ENCODE measurements at regions not wholly inside any gene's neighbourhood (a gene's known extent, or its start where the extent isn't known, plus 50 kb on each side); places are given as distances from the start of the nearest gene placed in this dataset.

- Histone ChIP-seq H2AFZ (ENCODE audit: low read length) (no peak overlapping the region), H3K79me2 (ENCODE audit: control insufficient read depth, insufficient read depth, low read length) (no peaks in the 10 kb centered on the region)
Measured at GRCh38 chr2:149747456-149747855, 159.9 kb upstream of the MMADHC start.

GRCh38 chr2:149745396-149746230 lies 158.0 kb upstream of the MMADHC start:
- Histone ChIP-seq H3K9ac (ENCODE audit: insufficient read depth, low read length) (no peak overlapping the region), H2AFZ (ENCODE audit: low read length) (no peak overlapping the region), H4K20me1 (ENCODE audit: control insufficient read depth, extremely low read depth, insufficient read depth, low read length) (no peaks in the 10 kb centered on the region), H3K4me3 (replicated peaks in 1 of 4; ENCODE audit: control extremely low read depth in 1 of 4, insufficient read depth in 1 of 4, low read depth in 3 of 4, low read length in 4 of 4) (no peak overlapping the region), H3K36me3 (ENCODE audit: control insufficient read depth, insufficient read depth, low read length) (no peaks in the 10 kb centered on the region), H3K27me3 (ENCODE audit: control insufficient read depth, insufficient read depth, low read length) (no peaks in the 10 kb centered on the region), H3K27ac (ENCODE audit: insufficient read depth, low read length) (peak overlapping the region; percentile 78), H3K9me3 (ENCODE audit: control insufficient read depth, insufficient read depth, low read depth, low read length) (no peaks in the 10 kb centered on the region), H3K4me2 (ENCODE audit: extremely low read depth, insufficient read depth, low read length) (peak overlapping the region; percentile 41), H3K4me1 (ENCODE audit: control insufficient read depth, extremely low read depth, insufficient read depth, low read length) (peaks cover 23% of the 10 kb centered on the region), H3K79me2 (ENCODE audit: control insufficient read depth, insufficient read depth, low read length) (no peaks in the 10 kb centered on the region)
- no peak for DNase-seq (ENCODE audit: low read depth in 2 of 2)
- TF ChIP-seq CTCF (conservative IDR thresholded peaks at IDR 0.05 in 1 of 2, IDR thresholded peaks at IDR 0.05 in 1 of 2; ENCODE audit: low read depth in 1 of 2, low read length in 2 of 2) = no peak
- no peak for TF ChIP-seq EZH2 (IDR thresholded peaks at IDR 0.05; ENCODE audit: low read length, missing control alignments)

More at GRCh38 chr2:149747456-149747855, 159.9 kb upstream of the MMADHC start:
- no peaks in the 10 kb centered on the region for H3K36me3 ChIP-seq (ENCODE audit: control insufficient read depth, insufficient read depth, low read length)
- H3K27ac ChIP-seq (ENCODE audit: insufficient read depth, low read length) = no peak overlapping the region
- H3K27me3 ChIP-seq (ENCODE audit: control insufficient read depth, insufficient read depth, low read length) = no peaks in the 10 kb centered on the region
- no peaks in the 10 kb centered on the region for H4K20me1 ChIP-seq (ENCODE audit: control insufficient read depth, extremely low read depth, insufficient read depth, low read length)
- H3K9ac ChIP-seq (ENCODE audit: insufficient read depth, low read length) = no peak overlapping the region
- TF ChIP-seq EZH2 (IDR thresholded peaks at IDR 0.05; ENCODE audit: low read length, missing control alignments) (no peak), CTCF (conservative IDR thresholded peaks at IDR 0.05 in 1 of 2, IDR thresholded peaks at IDR 0.05 in 1 of 2; ENCODE audit: low read depth in 1 of 2, low read length in 2 of 2) (no peak)
- H3K4me1 ChIP-seq (ENCODE audit: control insufficient read depth, extremely low read depth, insufficient read depth, low read length) = peaks cover 14% of the 10 kb centered on the region
- no peaks in the 10 kb centered on the region for H3K9me3 ChIP-seq (ENCODE audit: control insufficient read depth, insufficient read depth, low read depth, low read length)
- no peak overlapping the region for H3K4me3 ChIP-seq (replicated peaks in 1 of 4; ENCODE audit: control extremely low read depth in 1 of 4, insufficient read depth in 1 of 4, low read depth in 3 of 4, low read length in 4 of 4)
- no peak overlapping the region for H3K4me2 ChIP-seq (ENCODE audit: extremely low read depth, insufficient read depth, low read length)
- peak in 1 of 2 donors; percentile 62 for DNase-seq (ENCODE audit: low read depth in 2 of 2)

- TF ChIP-seq EZH2 (IDR thresholded peaks at IDR 0.05; ENCODE audit: low read length, missing control alignments) = no peak
- TF ChIP-seq CTCF (conservative IDR thresholded peaks at IDR 0.05 in 1 of 2, IDR thresholded peaks at IDR 0.05 in 1 of 2; ENCODE audit: low read depth in 1 of 2, low read length in 2 of 2) = no peak
- no peaks in the 10 kb centered on the region for H4K20me1 ChIP-seq (ENCODE audit: control insufficient read depth, extremely low read depth, insufficient read depth, low read length)
- no peaks in the 10 kb centered on the region for H3K79me2 ChIP-seq (ENCODE audit: control insufficient read depth, insufficient read depth, low read length)
- DNase-seq (ENCODE audit: low read depth in 2 of 2) = peak; percentile 60 to 70
- no peak overlapping the region for H3K9ac ChIP-seq (ENCODE audit: insufficient read depth, low read length)
- no peaks in the 10 kb centered on the region for H3K9me3 ChIP-seq (ENCODE audit: control insufficient read depth, insufficient read depth, low read depth, low read length)
- peak overlapping the region; percentile 78 for H3K27ac ChIP-seq (ENCODE audit: insufficient read depth, low read length)
- H3K4me1 ChIP-seq (ENCODE audit: control insufficient read depth, extremely low read depth, insufficient read depth, low read length) = peaks cover 23% of the 10 kb centered on the region
- H3K4me2 ChIP-seq (ENCODE audit: extremely low read depth, insufficient read depth, low read length) = peak overlapping the region; percentile 41
- H2AFZ ChIP-seq (ENCODE audit: low read length) = peak overlapping the region; percentile 25
- H3K4me3 ChIP-seq (replicated peaks in 1 of 4; ENCODE audit: control extremely low read depth in 1 of 4, insufficient read depth in 1 of 4, low read depth in 3 of 4, low read length in 4 of 4) = no peak overlapping the region
- no peaks in the 10 kb centered on the region for H3K27me3 ChIP-seq (ENCODE audit: control insufficient read depth, insufficient read depth, low read length)
- no peaks in the 10 kb centered on the region for H3K36me3 ChIP-seq (ENCODE audit: control insufficient read depth, insufficient read depth, low read length)
Measured at GRCh38 chr2:149744865-149745264, 157.3 kb upstream of the MMADHC start.

Measured in fibroblast of lung (primary cell).